Panc1 (cell line): ENCODE measurements at regions not wholly inside any gene's neighbourhood (a gene's known extent, or its start where the extent isn't known, plus 50 kb on each side); places are given as distances from the start of the nearest gene placed in this dataset.

Experiments used
- ATAC-seq: fragments of 200-7000 bp; cut with Tn5 transposase; 2 replicates; pipeline ENCODE4 v1.9.1; 2020; ENCODE audit warnings: mild to moderate bottlenecking, moderate library complexity
- BruUV-seq: library from RNA; stranded (reverse); fragments of 400-500 nt; replicated peaks from 2 replicates; lab custom pipeline; 2021; lab: Mats Ljungman, UMichigan
- CTCF ChIA-PET: fragments of 300-600 bp; sonication (Branson Sonifier 250); formaldehyde crosslinking; loops from one replicate; lab custom pipeline; 2022; ENCODE audit warnings: antibody characterized with exemption; lab: Charles Lee
- POLR2A ChIA-PET: fragments of 300-600 bp; sonication (Branson Sonifier 250); formaldehyde crosslinking; loops from one replicate; lab custom pipeline; 2022; ENCODE audit warnings: antibody characterized with exemption; lab: Charles Lee
- DNase-seq: peaks from one replicate; pipeline ENCODE4 v3.0.0-alpha.2; 2010; ENCODE audit warnings: low read depth, low spot score
- H3K27ac ChIP-seq: 2 replicates; pipeline ENCODE4 v1.5.1; 2011; ENCODE audit warnings: mild to moderate bottlenecking, low read length, inconsistent platforms
- H3K27me3 ChIP-seq: fragments of 200-500 bp; sonication (Bioruptor generic); 2 replicates; pipeline ENCODE4 v1.6.0; 2014; ENCODE audit warnings: low read length, inconsistent platforms; ENCODE audit not compliant: control insufficient read depth, insufficient read depth
- H3K36me3 ChIP-seq: fragments of 200-500 bp; sonication (Bioruptor generic); 2 replicates; pipeline ENCODE4 v1.5.1; 2014; ENCODE audit warnings: inconsistent platforms, mild to moderate bottlenecking, low read length, moderate library complexity; ENCODE audit not compliant: control insufficient read depth, insufficient read depth
- H3K4me1 ChIP-seq: 2 replicates; pipeline ENCODE4 v1.5.1; 2011; ENCODE audit warnings: inconsistent platforms, mild to moderate bottlenecking, low read length, moderate library complexity; ENCODE audit not compliant: control insufficient read depth, insufficient read depth
- H3K4me3 ChIP-seq, 2 experiments: 2 replicates each; pipeline ENCODE4 v1.5.1; 2011 to 2012; ENCODE audit warnings: low read depth in 2 of 2, low read length in 2 of 2, mild to moderate bottlenecking in 2 of 2, inconsistent platforms in 1 of 2, moderate library complexity in 1 of 2
- H3K9me3 ChIP-seq: fragments of 200-500 bp; sonication (Bioruptor generic); 2 replicates; pipeline ENCODE4 v1.5.1; 2014; ENCODE audit warnings: low read depth, mild to moderate bottlenecking, inconsistent platforms, low read length, moderate library complexity; ENCODE audit not compliant: control insufficient read depth, insufficient read depth
- POLR2AphosphoS5 ChIP-seq: IDR thresholded peaks from 2 replicates; pipeline ENCODE4 v1.6.1; 2012; ENCODE audit warnings: mild to moderate bottlenecking, low read depth, low read length, moderate library complexity
- SIN3A ChIP-seq: IDR thresholded peaks from 2 replicates; pipeline ENCODE4 v1.6.1; 2012; ENCODE audit warnings: low read depth, mild to moderate bottlenecking, low read length, moderate library complexity, borderline replicate concordance; ENCODE audit not compliant: insufficient read depth
- TCF7L2 ChIP-seq: IDR thresholded peaks from 2 replicates; pipeline ENCODE4 v1.6.1; 2011; ENCODE audit warnings: mild to moderate bottlenecking, low read depth, low read length, inconsistent platforms
- in situ Hi-C: cut with HindIII; loops from 2 replicates; pipeline ENCODE4 v1.10.0; 2016; ENCODE audit warnings: low sequenced_read_pairs, low pct_unique_long_range_greater_than_20kb
- intact Hi-C: fragments of 100-400 bp; cut with micrococcal nuclease; formaldehyde crosslinking; loops from one replicate; pipeline ENCODE4 v1.10.0; 2022; ENCODE audit not compliant: unreplicated experiment
- TF ChIP-seq, protein P1 (sequence below): fragments of 450-650 bp; IDR thresholded peaks from 2 replicates; pipeline ENCODE4 v1.5.1; 2017; ENCODE audit warnings: mild to moderate bottlenecking
- TF ChIP-seq, protein P2 (sequence below), 2 experiments: IDR thresholded peaks; 2 replicates each; pipeline ENCODE4 v1.6.1; 2011 to 2012; ENCODE audit warnings: low read depth in 2 of 2, control low read depth in 1 of 2, low read length in 1 of 2, mild to moderate bottlenecking in 1 of 2, moderate library complexity in 1 of 2; ENCODE audit not compliant: insufficient read depth in 1 of 2

DNA sequence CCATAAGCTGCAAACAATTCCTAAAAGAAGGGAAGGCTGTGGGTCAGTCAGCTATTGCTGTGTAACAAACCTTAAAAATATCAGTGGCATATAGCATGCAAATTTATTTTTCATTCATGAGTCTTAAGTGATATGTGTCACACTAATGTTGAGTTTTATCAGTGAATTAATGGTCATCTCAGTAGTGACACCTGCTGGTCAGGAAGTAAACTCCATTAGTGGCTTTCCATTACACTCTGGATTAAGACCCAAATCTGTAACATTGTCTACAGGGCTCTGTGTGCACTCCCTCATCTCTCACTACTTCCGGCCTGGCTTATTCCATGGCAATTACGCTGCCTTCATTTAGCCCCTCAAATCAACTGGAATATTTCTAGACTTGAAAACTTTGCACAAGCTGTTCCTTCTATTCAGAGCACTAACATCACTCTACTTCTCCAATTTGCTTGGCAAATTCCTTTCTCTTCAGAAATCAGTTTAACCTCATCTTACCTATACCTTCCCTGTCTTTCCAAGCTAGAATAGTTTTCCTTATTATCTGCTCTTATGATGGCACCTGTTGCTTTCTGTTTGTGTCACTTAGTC is 217.3 kb upstream of the TAPT1 start:
- TF ChIP-seq, protein P1, sequence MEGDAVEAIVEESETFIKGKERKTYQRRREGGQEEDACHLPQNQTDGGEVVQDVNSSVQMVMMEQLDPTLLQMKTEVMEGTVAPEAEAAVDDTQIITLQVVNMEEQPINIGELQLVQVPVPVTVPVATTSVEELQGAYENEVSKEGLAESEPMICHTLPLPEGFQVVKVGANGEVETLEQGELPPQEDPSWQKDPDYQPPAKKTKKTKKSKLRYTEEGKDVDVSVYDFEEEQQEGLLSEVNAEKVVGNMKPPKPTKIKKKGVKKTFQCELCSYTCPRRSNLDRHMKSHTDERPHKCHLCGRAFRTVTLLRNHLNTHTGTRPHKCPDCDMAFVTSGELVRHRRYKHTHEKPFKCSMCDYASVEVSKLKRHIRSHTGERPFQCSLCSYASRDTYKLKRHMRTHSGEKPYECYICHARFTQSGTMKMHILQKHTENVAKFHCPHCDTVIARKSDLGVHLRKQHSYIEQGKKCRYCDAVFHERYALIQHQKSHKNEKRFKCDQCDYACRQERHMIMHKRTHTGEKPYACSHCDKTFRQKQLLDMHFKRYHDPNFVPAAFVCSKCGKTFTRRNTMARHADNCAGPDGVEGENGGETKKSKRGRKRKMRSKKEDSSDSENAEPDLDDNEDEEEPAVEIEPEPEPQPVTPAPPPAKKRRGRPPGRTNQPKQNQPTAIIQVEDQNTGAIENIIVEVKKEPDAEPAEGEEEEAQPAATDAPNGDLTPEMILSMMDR: peak; percentile 66
- TF ChIP-seq SIN3A: no peak
- Histone ChIP-seq H3K4me3 (no peak overlapping the region), H3K4me1 (no peaks in the 10 kb centered on the region), H3K36me3 (no peaks in the 10 kb centered on the region), H3K27ac (no peak overlapping the region), H3K27me3 (no peaks in the 10 kb centered on the region), H3K9me3 (no peaks in the 10 kb centered on the region)
- intact Hi-C loops (no loop called here), in situ Hi-C loops (no loop called here)
- ATAC-seq: no peak
- POLR2A ChIA-PET: no interaction called here
- CTCF ChIA-PET: no interaction called here
- BruUV-seq: no TSS peak
- DNase-seq: peak; percentile 25

DNA sequence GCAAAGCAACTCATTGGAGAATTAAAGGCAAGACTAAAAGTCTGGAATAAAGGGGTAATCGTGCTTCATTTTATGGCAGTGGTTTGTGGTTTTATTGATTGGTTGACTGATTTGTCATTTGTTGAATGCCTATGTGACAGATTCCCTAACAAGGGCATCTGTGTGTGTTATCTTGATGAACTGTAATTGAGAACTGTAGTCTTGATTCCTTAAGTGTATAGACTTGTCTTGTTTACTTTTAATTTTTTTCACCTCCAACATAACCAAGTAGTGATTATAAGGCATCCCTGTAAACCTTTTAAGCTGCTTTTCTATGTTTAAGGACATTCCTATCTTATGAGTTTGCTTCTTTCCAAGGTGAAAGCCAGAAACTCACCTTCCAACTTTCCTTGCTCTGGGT is 216.0 kb upstream of the TAPT1 start:
- ChIA-PET POLR2A (no interaction called here), CTCF (no interaction called here)
- ATAC-seq (no peak), DNase-seq (no peak)
- TF ChIP-seq, protein P2, sequence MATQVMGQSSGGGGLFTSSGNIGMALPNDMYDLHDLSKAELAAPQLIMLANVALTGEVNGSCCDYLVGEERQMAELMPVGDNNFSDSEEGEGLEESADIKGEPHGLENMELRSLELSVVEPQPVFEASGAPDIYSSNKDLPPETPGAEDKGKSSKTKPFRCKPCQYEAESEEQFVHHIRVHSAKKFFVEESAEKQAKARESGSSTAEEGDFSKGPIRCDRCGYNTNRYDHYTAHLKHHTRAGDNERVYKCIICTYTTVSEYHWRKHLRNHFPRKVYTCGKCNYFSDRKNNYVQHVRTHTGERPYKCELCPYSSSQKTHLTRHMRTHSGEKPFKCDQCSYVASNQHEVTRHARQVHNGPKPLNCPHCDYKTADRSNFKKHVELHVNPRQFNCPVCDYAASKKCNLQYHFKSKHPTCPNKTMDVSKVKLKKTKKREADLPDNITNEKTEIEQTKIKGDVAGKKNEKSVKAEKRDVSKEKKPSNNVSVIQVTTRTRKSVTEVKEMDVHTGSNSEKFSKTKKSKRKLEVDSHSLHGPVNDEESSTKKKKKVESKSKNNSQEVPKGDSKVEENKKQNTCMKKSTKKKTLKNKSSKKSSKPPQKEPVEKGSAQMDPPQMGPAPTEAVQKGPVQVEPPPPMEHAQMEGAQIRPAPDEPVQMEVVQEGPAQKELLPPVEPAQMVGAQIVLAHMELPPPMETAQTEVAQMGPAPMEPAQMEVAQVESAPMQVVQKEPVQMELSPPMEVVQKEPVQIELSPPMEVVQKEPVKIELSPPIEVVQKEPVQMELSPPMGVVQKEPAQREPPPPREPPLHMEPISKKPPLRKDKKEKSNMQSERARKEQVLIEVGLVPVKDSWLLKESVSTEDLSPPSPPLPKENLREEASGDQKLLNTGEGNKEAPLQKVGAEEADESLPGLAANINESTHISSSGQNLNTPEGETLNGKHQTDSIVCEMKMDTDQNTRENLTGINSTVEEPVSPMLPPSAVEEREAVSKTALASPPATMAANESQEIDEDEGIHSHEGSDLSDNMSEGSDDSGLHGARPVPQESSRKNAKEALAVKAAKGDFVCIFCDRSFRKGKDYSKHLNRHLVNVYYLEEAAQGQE (IDR thresholded peaks at IDR 0.05; ENCODE audit: insufficient read depth in 1 of 2, low read depth in 2 of 2, low read length in 1 of 2): no peak
- TF ChIP-seq SIN3A (no peak), TCF7L2 (no peak), POLR2AphosphoS5 (no peak)
- TF ChIP-seq, protein P1: no peak
- Histone ChIP-seq H3K4me3 (no peak overlapping the region), H3K27ac (no peak overlapping the region), H3K9me3 (no peaks in the 10 kb centered on the region), H3K4me1 (no peaks in the 10 kb centered on the region), H3K27me3 (no peaks in the 10 kb centered on the region), H3K36me3 (no peaks in the 10 kb centered on the region)
- BruUV-seq: no TSS peak
- intact Hi-C loops (no loop called here), in situ Hi-C loops (no loop called here)
